Muscle layer of colon (tissue), 2 donors: ENCODE measurements at regions not wholly inside any gene's neighbourhood (a gene's known extent, or its start where the extent isn't known, plus 50 kb on each side); places are given as distances from the start of the nearest gene placed in this dataset.
A peak's percentile ranks its signal among the peaks of the same experiment; 100 is the strongest.
"Not testable (repeated sequence)": the region's sequence is repeated elsewhere in the genome, so short reads cannot be mapped to it uniquely, and the experiment has no call there.

Experiments
- H3K27ac ChIP-seq: one replicate; pipeline ENCODE4 v1.7.0; 2013; ENCODE audit warnings: low read depth, mild to moderate bottlenecking, low read length, moderate library complexity
- H3K27me3 ChIP-seq, 2 donors: one replicate each; pipeline ENCODE4 v1.7.0; 2013; ENCODE audit warnings: low read length in 2 of 2, mild to moderate bottlenecking in 2 of 2; ENCODE audit not compliant: insufficient read depth in 2 of 2, control insufficient read depth in 1 of 2
- H3K36me3 ChIP-seq: one replicate; pipeline ENCODE4 v1.7.0; 2013; ENCODE audit warnings: mild to moderate bottlenecking, low read length; ENCODE audit not compliant: insufficient read depth
- H3K4me1 ChIP-seq: one replicate; pipeline ENCODE4 v1.7.0; 2013; ENCODE audit warnings: mild to moderate bottlenecking, low read length; ENCODE audit not compliant: insufficient read depth
- H3K4me3 ChIP-seq, 2 donors: one replicate each; pipeline ENCODE4 v1.7.0; 2013; ENCODE audit warnings: low read length in 2 of 2, low read depth in 1 of 2, mild to moderate bottlenecking in 1 of 2, moderate library complexity in 1 of 2
- H3K9ac ChIP-seq: one replicate; pipeline ENCODE4 v1.7.0; 2013; ENCODE audit warnings: low read length
- H3K9me3 ChIP-seq: one replicate; pipeline ENCODE4 v1.7.0; 2013; ENCODE audit warnings: mild to moderate bottlenecking, low read length
- donor health status: abdominal sarcoma.
- donor health status: Adenocarcinoma of cecum.

DNA sequence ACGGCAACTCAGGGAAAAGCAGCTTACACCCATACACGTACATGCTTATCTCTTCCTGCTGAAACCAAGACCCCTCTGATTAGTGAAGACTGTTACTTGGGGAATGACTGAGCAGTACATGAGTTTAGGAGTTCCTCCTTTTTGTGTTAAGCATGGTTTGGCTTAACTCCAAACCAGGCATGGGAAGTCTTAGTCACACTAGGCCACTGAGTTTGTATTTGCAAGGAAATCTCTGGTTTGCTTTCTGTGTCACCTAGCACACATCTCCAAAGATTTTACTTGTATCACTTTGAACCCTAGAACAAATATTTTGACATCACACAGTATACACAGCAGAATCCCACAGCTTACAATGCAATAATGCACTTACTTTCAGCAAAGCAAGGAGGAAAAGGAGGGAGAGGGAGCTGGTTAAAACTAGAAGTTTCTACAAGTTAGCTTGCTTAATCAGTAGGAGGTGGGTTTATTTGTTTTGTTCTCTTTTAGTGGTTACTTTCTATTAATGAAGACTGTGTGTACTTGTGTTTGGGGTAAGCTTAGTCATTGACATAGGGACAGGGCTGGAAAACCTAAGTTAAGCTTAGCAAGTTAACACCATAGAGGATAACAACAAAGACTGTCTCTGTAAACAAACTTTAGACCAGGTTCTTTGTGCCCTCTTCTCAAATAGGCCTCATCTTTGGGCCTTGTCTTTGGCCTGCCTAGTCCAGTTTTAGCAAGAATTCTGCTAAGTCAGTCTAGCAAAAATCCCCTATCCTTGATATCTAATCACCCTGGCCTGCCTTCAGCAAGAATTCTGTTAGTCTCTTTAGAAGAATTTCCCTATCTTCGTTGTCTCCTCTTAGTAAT is 219.4 kb downstream of the MREG start:
- no peak overlapping the region for H3K9ac ChIP-seq
- H3K9me3 ChIP-seq: no peaks in the 10 kb centered on the region
- peak overlapping the region; percentile 19 for H3K27ac ChIP-seq
- H3K27me3 ChIP-seq: no peaks in the 10 kb centered on the region
- H3K4me3 ChIP-seq: peak overlapping the region in 1 of 2 donors; percentile 18
- no peaks in the 10 kb centered on the region for H3K36me3 ChIP-seq
- peaks cover 30% of the 10 kb centered on the region for H3K4me1 ChIP-seq

DNA sequence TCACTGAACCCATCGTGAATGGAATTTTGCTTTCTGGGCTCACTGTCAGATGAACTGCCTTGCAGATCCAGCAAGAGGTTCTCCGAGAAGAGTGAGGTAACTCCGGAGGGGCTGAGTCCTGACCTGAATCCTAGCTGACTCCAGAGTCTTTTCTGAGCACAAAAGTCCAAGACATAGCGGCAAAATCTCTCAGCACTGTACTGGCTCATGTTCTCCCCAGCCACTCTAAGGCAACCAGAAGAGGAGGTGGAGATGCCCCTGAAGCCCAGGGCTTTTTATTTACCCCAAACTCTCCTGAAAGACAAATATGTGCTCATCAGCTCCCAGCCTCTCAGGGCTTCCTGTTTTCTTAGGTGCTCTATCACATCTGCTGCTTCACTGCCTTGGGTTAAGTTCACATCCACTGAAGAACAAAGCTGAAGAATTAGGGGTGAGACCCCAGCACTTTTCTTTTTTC is 221.8 kb downstream of the MREG start:
- Histone ChIP-seq H3K36me3 (no peaks in the 10 kb centered on the region), H3K4me3 (no peak overlapping the region), H3K27ac (no peak overlapping the region)

DNA sequence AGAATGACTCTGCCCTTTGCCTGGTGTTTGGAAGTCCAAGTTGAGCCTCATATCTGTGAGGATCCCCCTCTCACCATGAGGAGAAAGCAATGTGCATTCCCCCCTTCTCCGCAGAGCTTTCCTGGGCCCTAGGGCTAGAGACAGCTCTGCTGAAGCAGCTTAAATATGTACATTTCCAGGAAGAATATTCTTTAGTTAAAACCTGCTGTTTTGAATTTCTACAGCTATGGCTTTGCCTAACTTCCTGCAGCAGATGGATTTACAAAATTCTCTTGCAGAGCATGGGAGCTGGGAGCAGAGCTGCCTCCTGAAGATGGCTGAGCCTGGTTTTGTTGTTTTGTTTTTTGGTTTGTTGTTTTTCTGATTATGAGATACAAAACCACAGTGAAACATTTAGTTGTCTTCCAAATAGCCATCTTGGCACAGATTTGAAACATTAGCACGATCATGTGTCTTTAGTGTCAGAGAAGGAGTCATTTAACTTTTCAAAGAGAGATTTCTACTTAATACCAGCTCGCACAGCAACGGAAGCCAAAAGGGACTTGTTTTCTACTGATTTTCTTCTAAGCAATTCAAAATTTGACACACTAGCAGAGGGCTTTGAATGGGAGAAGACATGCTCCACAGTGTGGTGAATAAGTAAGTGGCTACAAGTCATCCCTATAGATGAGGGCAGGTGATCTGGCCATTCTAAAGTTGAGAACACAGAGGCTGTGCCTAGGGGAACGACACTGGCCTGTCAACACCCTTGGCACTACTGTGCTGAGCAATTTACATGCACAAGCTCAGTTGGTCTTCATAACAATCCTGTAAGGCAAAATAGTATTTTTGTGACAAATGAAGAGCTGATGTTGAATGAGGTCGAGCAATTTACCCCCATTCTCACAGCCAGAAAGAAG is 222.6 kb downstream of the MREG start:
- Histone ChIP-seq H3K9me3 (no peaks in the 10 kb centered on the region), H3K4me3 (no peak overlapping the region), H3K9ac (no peak overlapping the region), H3K36me3 (no peaks in the 10 kb centered on the region), H3K27me3 (no peaks in the 10 kb centered on the region), H3K27ac (no peak overlapping the region), H3K4me1 (peaks cover 37% of the 10 kb centered on the region)

More for the DNA sequence above, 221.8 kb downstream of the MREG start:
- peaks cover 37% of the 10 kb centered on the region for H3K4me1 ChIP-seq
- H3K9ac ChIP-seq: no peak overlapping the region
- H3K9me3 ChIP-seq: no peaks in the 10 kb centered on the region
- no peaks in the 10 kb centered on the region for H3K27me3 ChIP-seq

DNA sequence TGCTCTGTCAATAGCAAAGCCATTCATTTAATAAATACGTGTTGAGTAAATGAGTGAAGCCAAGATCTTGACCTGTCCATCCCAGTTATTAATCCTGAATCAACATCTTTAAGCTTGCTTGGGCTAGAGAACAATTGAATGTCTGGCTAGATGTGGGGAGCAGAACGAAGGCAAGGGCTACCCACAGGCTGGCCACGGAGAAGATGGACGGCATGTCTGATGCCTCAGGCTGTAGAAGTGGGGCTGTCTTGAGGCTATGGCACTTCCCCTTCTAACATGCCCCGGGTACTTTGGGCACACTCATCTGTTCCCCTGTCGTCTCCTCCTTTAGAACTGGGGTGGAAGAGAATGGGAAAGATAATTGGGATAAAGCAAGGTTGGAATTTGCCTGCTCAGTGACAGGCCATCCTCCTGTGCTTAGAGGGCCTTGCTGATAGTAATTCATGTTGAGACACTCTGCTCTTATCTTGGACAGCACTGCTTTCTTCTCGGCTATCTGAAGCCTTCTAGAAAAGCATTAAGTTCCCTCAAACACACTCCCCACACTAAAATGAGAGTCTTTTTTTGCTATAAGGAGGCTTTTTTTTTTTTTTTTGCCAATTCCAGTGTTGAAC is 225.7 kb downstream of the MREG start:
- Histone ChIP-seq H3K36me3 (no peaks in the 10 kb centered on the region), H3K9me3 (no peaks in the 10 kb centered on the region), H3K27me3 (no peaks in the 10 kb centered on the region), H3K9ac (no peak overlapping the region), H3K4me3 (no peak overlapping the region), H3K4me1 (peaks cover 30% of the 10 kb centered on the region), H3K27ac (no peak overlapping the region)

DNA sequence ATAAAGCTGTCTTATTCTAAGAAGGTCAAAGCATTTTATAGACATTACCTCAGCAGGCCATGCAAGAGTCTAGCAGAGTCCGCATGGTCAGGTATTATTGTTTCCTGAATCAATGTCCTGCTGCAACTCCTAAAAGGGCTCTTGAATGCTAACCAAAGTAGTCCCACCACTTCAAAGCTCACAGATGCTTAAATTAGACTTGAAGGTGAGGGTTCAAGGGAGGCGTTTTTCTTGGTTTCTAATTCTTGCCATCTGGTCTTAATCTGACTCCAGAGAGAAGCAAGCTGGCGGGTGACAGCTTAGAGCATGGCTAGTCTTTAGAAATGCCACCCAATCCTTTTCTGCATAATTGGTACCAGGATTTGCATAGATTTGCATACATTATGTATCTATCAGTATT is 226.3 kb downstream of the MREG start:
- peaks cover 36% of the 10 kb centered on the region for H3K4me1 ChIP-seq
- no peaks in the 10 kb centered on the region for H3K9me3 ChIP-seq
- no peaks in the 10 kb centered on the region for H3K27me3 ChIP-seq
- no peak overlapping the region for H3K4me3 ChIP-seq
- H3K9ac ChIP-seq: no peak overlapping the region
- H3K27ac ChIP-seq: no peak overlapping the region
- H3K36me3 ChIP-seq: no peaks in the 10 kb centered on the region

DNA sequence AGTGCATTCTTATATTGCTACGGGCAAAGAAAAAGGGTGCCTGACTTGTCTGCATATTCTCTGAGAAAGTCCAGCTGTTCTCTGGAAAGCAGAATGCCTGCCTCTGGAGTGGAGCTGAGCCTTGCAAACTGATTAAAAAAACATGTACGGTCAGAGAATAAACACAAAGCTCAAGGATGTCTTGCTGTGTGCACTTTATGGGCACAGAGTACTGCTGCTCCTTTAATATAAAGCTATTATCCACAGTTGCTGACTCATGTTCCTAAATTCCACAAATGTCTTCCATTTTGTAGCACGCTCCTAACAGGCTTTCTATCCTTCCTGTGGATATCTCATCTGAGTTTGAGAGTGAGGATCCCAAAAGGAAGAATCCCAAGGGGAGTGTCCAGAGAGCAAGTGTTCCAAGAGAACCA is 229.0 kb downstream of the MREG start:
- Histone ChIP-seq H3K27me3 (no peaks in the 10 kb centered on the region), H3K9me3 (no peaks in the 10 kb centered on the region), H3K9ac (no peak overlapping the region), H3K27ac (peak overlapping the region; percentile 90), H3K4me1 (peaks cover 51% of the 10 kb centered on the region), H3K36me3 (no peaks in the 10 kb centered on the region), H3K4me3 (no peak overlapping the region)

DNA sequence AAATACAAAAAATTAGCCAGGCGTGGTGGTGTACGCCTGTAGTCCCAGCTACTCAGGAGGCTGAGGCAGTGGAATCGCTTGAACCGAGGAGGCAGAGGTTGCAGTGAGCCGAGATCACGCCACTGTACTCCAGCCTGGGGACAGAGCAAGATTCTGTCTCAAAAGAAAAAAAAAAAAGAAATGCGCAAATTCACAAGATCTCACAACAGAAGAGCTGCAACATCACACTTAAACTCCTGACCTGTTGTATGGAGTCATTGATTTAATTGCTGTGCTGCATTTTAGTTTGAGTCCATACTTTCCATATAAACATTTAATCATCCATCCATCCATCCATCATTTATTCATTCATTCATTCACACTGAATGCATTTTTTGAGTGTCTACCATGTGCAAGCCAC is 229.7 kb downstream of the MREG start:
- H3K9me3 ChIP-seq, H3K36me3 ChIP-seq, H3K27me3 ChIP-seq, H3K9ac ChIP-seq, H3K4me3 ChIP-seq: not testable (repeated sequence)
- H3K27ac ChIP-seq: peak overlapping the region; percentile 90
- H3K4me1 ChIP-seq: peaks cover 51% of the 10 kb centered on the region

DNA sequence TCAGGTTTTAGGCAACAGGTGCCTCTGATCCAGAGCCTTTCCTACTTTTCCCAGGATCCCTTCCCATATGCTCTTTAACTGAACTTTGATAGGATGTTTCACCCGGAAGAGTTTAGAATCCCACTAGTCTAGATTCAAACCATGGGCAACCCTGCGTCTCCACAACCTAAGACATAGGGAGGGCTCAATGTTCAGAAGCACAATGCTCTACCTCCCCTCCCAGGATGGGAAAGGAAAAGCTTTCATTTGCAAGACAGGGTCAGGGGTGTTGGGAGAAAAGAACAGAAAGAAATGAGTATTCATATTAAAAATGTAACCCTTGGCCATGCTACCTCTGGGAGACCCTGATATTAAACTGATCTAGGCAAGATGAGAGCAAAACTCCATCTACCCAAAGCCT is 230.4 kb downstream of the MREG start:
- H3K27ac ChIP-seq: peak overlapping the region; percentile 45
- no peaks in the 10 kb centered on the region for H3K36me3 ChIP-seq
- H3K4me1 ChIP-seq: peaks cover 51% of the 10 kb centered on the region
- no peak overlapping the region for H3K4me3 ChIP-seq
- no peak overlapping the region for H3K9ac ChIP-seq
- H3K9me3 ChIP-seq: no peaks in the 10 kb centered on the region
- H3K27me3 ChIP-seq: no peaks in the 10 kb centered on the region

DNA sequence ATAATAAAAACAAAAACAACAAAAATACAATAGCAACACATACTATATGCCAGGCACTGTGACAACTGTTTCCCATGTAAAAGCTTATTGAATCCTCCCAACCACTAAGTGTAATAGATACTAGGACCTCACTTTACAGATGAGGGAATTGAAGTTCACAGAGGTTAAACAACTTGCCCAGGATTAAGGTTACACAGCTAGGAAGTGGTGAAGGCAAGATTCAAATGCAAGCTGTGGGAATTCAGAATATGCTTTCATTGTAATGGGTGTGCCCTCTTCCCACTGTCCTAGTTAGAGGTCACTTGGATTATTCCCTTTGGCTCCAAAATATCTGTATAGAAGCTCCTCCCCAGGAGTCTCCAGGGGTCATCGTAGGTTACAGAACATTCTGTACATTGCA is 231.1 kb downstream of the MREG start:
- Histone ChIP-seq H3K27me3 (no peaks in the 10 kb centered on the region), H3K4me1 (peaks cover 56% of the 10 kb centered on the region), H3K36me3 (no peaks in the 10 kb centered on the region), H3K4me3 (no peak overlapping the region), H3K27ac (peak overlapping the region; percentile 45), H3K9ac (no peak overlapping the region), H3K9me3 (no peaks in the 10 kb centered on the region)

DNA sequence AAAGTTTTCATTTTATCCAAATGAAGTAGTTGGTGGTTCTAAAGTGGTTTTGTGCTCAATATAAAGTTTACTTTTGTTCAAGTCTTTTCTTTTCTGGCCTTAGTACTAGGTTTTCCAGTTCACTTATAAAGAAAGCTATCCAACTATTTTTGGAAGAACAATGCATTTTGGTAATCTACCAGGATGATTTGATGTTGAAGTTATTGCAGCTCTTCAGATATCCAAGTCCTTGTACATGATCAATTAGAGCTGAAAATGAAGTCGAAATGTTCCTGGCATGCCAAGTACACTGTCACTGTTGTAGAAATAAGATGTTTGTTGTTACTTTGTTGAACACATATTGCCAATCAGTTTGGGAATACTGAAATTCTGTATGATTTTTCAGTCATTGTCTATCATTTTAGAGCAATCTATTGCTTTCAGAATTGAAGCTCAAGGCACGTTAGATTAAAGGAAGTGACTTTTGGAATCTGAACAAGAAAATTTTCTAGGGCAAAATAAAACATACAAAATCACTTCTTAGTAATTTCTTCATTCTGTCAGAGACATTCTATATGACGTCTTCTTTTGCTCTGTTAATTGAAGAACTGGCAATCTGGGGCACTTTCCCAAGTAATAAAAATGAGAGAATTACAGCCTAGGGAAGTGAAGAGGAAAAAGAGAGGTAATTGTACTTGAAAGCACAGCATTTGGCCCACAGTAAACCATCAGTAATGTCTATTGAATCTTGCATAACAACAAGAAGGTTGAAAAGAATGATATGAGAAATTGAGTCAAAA is 232.3 kb downstream of the MREG start:
- no peaks in the 10 kb centered on the region for H3K9me3 ChIP-seq
- no peaks in the 10 kb centered on the region for H3K27me3 ChIP-seq
- H3K36me3 ChIP-seq: no peaks in the 10 kb centered on the region
- peaks cover 53% of the 10 kb centered on the region for H3K4me1 ChIP-seq
- peak overlapping the region; percentile 12 for H3K27ac ChIP-seq
- H3K4me3 ChIP-seq: no peak overlapping the region
- H3K9ac ChIP-seq: no peak overlapping the region

DNA sequence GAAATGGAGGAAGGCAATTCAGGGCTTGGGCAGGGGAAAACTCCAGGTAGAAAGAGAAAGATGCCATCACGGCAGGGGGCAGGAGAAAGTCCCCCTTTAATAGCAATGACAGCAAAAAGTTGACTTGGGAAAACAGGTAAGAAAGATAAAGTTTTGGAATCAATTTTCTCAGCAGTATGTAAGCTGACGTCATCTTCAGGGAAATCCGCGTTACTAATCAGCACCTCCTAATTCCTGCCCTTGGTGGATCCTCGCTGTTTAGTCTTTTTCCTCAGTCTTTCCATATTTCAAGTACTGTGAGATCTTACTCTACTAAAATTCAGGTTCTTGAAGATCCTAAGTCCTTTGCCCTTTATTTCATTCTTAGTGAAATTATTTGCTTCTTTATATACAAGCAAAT is 233.0 kb downstream of the MREG start:
- Histone ChIP-seq H3K36me3 (no peaks in the 10 kb centered on the region), H3K9me3 (no peaks in the 10 kb centered on the region), H3K27me3 (no peaks in the 10 kb centered on the region), H3K4me1 (peaks cover 47% of the 10 kb centered on the region), H3K9ac (no peak overlapping the region), H3K27ac (no peak overlapping the region), H3K4me3 (no peak overlapping the region)
